ENCODE measurements at regions not wholly inside any gene's neighbourhood (a gene's known extent, or its start where the extent isn't known, plus 50 kb on each side); places are given as distances from the start of the nearest gene placed in this dataset.

DNA sequence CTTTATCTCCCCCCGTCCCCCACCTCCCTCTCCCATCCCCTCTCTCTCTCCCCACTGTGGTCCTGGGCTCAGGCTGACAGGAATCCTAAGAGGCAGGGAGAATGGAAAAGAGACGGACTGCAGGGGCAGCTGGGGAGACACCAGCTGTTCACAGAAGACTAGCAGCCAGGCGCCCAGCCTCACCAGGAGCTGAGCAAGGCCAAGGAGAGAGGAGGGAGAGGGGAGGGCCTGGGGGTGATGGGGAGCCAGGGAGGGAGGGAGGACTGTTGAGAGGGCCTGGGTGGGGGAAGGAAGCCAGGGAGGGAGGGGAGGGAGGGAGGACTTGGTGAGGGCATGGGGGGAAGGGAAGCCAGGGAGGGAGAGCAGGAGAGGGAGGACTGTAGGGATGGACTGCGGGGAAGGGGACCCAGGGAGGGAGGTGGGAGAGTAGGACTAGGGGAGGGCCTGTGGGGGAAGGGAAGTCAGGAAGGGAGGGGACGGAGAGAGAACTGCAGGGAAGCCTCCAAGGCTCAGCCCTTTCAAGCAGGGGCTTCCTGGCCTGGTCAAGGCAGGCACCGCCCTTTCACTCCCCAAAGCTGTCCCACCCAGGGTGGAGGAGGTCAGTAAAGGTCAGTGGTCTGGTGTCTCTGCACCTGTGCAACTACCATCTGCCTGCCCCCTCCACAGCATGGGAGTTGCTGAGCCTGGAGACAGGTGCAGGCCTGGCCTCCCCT, 517.7 kb upstream of the MYT1L start:
- no peaks in the 10 kb centered on the region for H3K4me1 Mint-ChIP-seq
- no peak for ATAC-seq
- H3K9me3 Mint-ChIP-seq = no peaks in the 10 kb centered on the region
- H3K36me3 Mint-ChIP-seq = no peaks in the 10 kb centered on the region
- H3K27me3 Mint-ChIP-seq = peaks cover 0 to 6% (median 0%) of the 10 kb centered on the region in 5 donors
- H3K4me3 Mint-ChIP-seq = no peak overlapping the region
- DNase-seq = no peak
- no peak overlapping the region for H3K27ac Mint-ChIP-seq
- POLR2A ChIA-PET = no interaction called here

DNA sequence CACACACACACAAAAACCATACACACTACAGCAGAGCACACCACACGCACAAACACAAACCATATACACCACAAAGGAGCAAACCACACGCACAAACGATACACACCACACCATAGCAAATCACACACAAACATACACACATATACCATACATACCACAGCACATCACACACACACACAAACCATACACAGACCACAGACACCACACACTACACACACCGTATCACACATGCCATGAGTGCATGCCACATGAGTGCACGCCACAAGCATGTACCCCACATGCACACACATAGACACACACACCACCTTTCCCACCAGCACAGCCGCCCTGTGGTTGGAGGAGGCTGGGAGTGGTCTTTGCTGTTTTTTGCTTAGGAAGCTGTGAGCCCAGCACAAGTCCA, 517.1 kb upstream of the MYT1L start:
- no peak for ATAC-seq
- Mint-ChIP-seq H3K4me1 (no peaks in the 10 kb centered on the region), H3K9me3 (no peaks in the 10 kb centered on the region)

DNA sequence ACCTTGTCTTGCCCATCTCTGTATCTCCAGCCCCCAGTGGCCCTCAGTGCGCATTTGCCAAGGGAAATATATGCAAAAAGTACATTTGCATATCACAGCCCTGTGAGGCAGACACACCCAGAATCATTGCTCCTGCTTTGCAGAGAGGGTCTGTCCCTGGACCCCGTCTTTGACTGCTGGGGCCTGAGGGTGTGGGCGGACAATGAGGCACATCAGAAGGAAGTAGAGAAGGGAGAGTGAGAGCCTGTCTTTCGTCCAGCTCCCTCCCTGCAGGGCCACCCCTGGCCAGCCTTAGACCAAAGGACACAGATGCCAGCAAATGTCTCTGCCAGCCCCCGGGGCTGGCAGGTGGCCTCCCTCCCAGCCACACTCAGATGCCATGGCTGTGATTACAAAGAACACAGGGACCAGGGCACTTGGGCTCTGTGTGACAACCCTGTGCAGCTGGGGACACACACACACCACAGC, 516.2 kb upstream of the MYT1L start:
- DNase-seq = no peak
- POLR2A ChIA-PET = no interaction called here
- Mint-ChIP-seq H3K27ac (no peak overlapping the region), H3K4me3 (no peak overlapping the region), H3K9me3 (no peaks in the 10 kb centered on the region), H3K27me3 (peaks cover 0 to 6% (median 0%) of the 10 kb centered on the region in 5 donors), H3K4me1 (no peaks in the 10 kb centered on the region), H3K36me3 (no peaks in the 10 kb centered on the region)
- ATAC-seq = no peak

More for the DNA sequence above, 517.1 kb upstream of the MYT1L start:
- Mint-ChIP-seq H3K27me3 (peaks cover 0 to 6% (median 0%) of the 10 kb centered on the region in 5 donors), H3K27ac (no peak overlapping the region), H3K36me3 (no peaks in the 10 kb centered on the region), H3K4me3 (no peak overlapping the region)
- no peak for DNase-seq
- POLR2A ChIA-PET = no interaction called here

DNA sequence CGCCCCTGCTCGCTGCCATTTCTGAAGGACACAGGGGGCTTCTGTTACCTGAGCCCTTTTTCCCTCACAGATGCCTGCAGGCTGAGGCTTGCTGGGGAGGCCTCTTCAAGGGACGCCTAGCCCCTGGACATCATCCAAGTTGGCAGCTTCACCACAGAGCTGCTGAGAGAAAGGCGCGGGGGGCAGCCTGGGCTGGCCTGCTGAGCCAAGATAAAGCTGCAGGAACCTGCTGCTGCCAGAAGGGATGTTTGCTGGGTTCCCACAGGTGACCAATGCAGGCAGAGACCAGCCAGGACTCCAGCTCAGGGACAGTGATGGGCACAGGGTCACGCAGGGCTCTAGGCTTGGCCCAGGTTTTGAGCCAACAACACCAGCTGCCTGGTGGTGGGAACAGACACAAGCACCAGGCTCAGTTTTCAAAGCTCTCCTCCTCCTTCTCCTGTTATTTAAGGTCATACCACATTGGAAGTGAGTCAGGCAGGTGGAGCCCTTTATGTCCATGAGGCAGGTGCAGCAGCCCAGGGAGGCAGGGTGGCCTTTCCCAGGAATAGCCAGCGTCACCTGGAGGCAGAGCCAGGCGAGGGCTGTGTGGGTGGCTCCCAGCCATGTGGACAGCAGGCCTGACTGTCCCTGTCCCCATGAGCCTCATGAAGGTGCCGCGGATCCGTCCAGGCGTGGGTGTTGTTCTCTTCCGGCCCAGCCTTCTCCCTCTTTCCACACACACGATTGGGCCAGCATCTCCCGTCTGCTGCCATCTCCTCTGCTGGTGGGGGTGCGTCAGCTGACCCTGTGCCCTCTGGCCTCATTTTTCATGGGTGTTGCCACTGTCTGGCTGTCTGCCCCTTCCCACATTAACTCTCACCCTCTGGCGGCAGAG, 515.5 kb upstream of the MYT1L start:
- POLR2A ChIA-PET = no interaction called here
- Mint-ChIP-seq H3K4me1 (no peaks in the 10 kb centered on the region), H3K36me3 (no peaks in the 10 kb centered on the region), H3K27me3 (peaks cover 0 to 6% (median 0%) of the 10 kb centered on the region in 5 donors), H3K27ac (no peak overlapping the region), H3K4me3 (no peak overlapping the region), H3K9me3 (no peaks in the 10 kb centered on the region)
- DNase-seq (peak in 1 of 10 donors; percentile 50), ATAC-seq (no peak)

DNA sequence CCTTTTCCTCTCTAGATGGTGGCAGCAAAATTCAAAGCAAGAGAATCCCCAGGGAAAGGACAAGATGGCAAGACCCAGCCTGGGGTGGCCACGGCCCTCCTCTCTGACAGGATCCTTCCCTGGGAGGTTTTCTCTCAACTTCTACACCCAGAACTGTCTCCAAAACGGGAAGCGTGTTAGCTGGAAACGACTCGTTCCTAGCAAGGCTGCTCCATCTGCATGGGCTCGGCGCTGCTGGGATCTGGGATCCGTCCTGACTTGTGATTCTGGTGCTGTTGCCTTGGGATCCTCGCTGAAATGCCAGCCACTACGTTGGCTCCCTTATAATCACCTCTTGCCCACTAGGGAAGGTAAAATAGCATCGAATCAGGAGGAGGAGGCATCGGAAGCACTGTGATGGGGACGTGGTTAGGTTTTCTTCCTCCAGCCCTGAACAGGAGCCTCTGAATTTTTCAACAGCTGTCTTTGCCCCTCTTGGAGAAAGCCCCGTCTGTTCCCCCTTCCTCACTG, 514.8 kb upstream of the MYT1L start:
- no peak overlapping the region for H3K4me3 Mint-ChIP-seq
- POLR2A ChIA-PET = no interaction called here
- H3K27me3 Mint-ChIP-seq = peaks cover 0 to 6% (median 0%) of the 10 kb centered on the region in 5 donors
- H3K4me1 Mint-ChIP-seq = no peaks in the 10 kb centered on the region
- DNase-seq (peak in 1 of 10 donors; percentile 7), ATAC-seq (no peak)
- no peaks in the 10 kb centered on the region for H3K9me3 Mint-ChIP-seq
- H3K36me3 Mint-ChIP-seq = no peaks in the 10 kb centered on the region
- peak overlapping the region in 1 of 10 donors; percentile 67 for H3K27ac Mint-ChIP-seq

DNA sequence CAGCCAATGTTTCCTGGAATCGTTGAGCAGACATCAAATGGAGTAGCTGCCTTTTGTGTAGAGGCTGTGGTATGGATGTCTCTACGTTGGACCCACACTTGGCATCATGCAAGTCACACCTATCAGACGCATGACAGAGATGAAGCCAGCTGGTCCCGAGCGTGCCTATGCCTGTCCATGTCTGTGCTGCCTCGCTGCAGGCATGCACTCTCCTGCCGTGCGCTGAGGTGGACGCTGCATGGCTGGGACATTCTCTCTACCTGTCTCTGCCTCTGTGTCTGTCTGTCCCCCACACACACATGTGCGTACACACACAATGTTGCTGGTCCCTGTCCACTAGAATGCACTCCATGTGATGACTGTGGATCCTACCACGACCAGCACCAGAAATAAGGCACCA, 514.2 kb upstream of the MYT1L start:
- no peaks in the 10 kb centered on the region for H3K9me3 Mint-ChIP-seq
- POLR2A ChIA-PET = no interaction called here
- ATAC-seq (no peak), DNase-seq (peak in 1 of 10 donors; percentile 60)
- H3K36me3 Mint-ChIP-seq = no peaks in the 10 kb centered on the region
- H3K4me1 Mint-ChIP-seq = no peaks in the 10 kb centered on the region
- peak overlapping the region in 1 of 10 donors; percentile 67 for H3K27ac Mint-ChIP-seq
- H3K4me3 Mint-ChIP-seq = no peak overlapping the region
- H3K27me3 Mint-ChIP-seq = peaks cover 0 to 6% (median 0%) of the 10 kb centered on the region in 5 donors

DNA sequence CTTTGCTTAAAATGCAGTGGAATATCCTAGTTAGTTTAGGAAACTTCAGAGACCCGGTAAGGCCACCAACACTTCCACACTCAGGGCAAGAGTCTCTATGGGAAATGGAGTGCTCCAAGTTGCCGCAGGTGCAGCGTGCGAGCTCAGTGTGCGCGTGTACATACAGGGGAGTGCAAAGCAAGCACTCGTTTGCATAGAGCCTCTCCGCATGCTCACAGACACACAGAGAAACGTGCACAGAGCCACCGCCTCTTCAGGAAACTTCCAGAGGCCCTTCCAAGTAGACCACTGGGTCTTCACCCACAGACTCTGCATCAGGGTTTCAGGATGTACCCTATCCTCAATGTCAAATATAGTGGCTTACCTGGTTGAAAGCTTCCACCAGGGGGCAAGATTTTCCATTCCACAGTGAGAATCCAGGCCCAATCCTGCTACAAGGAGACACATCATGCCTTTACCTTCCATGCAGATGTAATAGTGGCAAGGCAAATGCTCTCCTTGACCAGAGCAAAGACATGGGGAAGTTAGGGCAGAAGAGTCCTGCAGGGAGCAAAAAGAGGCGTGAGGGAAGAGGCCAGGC, 513.0 kb upstream of the MYT1L start:
- Mint-ChIP-seq H3K27me3 (peaks cover 0 to 3% (median 0%) of the 10 kb centered on the region in 5 donors), H3K9me3 (no peaks in the 10 kb centered on the region), H3K27ac (peak overlapping the region in 1 of 10 donors; percentile 66), H3K4me3 (no peak overlapping the region), H3K4me1 (no peaks in the 10 kb centered on the region), H3K36me3 (no peaks in the 10 kb centered on the region)
- peak in 1 of 10 donors; percentile 26 for DNase-seq
- ATAC-seq = no peak
- POLR2A ChIA-PET = no interaction called here

DNA sequence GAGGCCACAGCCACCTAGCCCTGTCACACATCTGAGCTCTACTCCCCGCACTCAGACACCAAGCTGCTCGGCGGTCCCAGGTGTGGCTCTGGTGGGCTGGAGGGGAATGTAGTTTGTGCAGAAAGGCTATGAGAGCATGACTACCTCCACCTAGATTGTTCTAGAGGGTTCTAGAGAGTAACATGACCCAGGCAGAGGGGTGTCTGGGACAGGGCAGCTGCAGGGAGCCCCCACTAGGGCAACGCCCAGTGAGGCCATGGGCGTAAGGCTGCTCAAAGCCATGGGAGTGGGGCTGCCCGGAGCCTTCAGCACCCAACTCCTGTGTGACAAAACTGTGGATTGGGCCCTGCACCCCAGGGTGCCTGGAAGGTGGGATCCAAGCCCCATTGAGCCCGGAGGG, 511.4 kb upstream of the MYT1L start:
- DNase-seq = peak in 1 of 10 donors; percentile 56
- H3K27me3 Mint-ChIP-seq = peaks cover 0 to 14% (median 5%) of the 10 kb centered on the region in 5 donors
- no peak for ATAC-seq

DNA sequence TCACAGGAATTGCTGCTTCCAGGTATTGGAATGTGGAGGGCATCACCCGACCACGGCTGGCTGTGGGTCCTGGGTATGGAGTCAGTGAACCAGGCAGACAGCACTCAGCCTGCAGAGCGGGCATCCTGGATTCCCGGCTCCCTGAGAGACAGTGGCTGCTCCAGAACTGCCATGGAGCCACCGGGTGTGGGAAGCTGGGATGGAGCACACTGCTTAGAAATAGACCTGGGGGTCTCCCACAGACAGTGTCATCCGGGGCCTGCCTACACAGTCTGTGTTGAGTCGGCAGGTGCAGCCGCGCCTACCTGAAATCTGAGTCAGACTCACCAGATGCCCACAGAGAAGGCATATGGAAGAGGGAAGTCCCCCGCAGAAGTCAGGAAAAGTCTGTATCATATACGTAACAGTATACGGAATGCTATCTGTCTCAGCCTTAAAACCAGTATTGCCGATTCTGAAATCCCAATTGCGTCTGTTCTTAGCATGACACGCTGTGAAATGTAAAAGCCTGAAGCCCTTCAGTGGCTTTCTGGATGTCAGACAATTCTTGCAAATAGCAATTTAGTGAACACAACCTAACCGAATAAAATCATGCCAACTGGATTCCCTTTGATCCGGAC, 509.7 kb upstream of the MYT1L start:
- no peak overlapping the region for H3K4me3 Mint-ChIP-seq
- DNase-seq (peak in 1 of 10 donors; percentile 45), ATAC-seq (no peak)
- POLR2A ChIA-PET = no interaction called here
- H3K9me3 Mint-ChIP-seq = no peaks in the 10 kb centered on the region
- no peaks in the 10 kb centered on the region for H3K36me3 Mint-ChIP-seq
- H3K4me1 Mint-ChIP-seq = no peaks in the 10 kb centered on the region
- no peak overlapping the region for H3K27ac Mint-ChIP-seq
- peaks cover 0 to 14% (median 5%) of the 10 kb centered on the region in 5 donors for H3K27me3 Mint-ChIP-seq

More for the DNA sequence above, 511.4 kb upstream of the MYT1L start:
- Mint-ChIP-seq H3K36me3 (no peaks in the 10 kb centered on the region), H3K9me3 (no peaks in the 10 kb centered on the region), H3K4me3 (no peak overlapping the region), H3K4me1 (no peaks in the 10 kb centered on the region), H3K27ac (no peak overlapping the region)
- POLR2A ChIA-PET = no interaction called here

DNA sequence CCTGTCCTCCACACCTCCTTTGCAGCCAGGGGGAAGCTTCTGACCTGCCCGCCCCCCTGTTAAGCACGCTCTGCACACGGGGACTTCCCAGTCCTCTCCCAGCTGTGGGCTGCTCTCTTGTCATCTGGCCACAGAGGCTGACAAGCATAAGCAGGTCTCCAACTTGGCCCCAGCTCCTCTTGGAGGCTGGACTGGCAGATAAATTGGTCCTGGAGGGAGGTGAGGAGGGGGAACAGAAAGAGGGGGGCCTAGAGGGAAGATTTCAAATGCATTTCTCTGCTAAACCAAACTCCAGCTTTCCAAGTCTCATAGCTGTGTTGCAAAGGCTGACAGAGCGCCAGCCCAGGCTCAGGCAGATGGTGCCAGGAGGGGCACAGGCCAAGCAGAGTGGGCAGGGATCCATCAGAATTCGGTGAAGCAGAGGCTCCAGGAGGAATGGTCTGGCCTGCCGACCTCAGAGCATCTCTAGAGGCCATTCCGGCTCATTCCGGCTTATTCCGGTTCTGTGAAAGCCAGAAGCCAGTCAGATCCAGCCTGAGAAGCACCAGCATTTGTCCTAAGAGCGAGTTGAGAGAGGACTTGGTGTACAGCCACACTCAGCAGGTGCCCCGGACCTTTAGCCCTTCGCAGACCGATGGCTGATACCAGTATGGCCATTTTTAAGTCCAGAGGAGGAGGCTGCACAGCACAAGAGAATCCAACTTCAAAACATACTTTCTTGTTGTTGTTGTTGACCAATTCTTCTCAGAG, 508.9 kb upstream of the MYT1L start:
- no peaks in the 10 kb centered on the region for H3K36me3 Mint-ChIP-seq
- POLR2A ChIA-PET = no interaction called here
- H3K4me1 Mint-ChIP-seq = no peaks in the 10 kb centered on the region

DNA sequence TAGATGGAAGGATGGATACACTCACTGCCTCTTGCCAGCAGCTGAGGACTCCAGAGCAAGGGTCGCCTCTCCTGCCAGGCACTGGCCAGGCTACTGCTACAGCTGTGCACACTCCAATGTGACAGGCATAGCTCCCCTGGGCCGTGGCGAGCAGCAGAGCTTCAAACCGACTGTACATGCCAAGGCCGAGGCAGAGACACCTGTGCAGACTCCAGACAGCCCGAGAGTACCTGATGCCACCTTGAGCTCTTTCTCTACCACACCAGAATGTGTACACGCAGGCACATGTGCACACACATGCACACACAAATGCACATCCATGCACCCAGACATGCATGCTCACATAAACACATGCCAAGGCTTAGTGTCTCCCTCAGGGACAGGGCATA, 508.3 kb upstream of the MYT1L start:
- ATAC-seq = no peak
- H3K27me3 Mint-ChIP-seq = peaks cover 0 to 17% (median 3%) of the 10 kb centered on the region in 5 donors
- H3K9me3 Mint-ChIP-seq = no peaks in the 10 kb centered on the region
- POLR2A ChIA-PET = no interaction called here
- H3K27ac Mint-ChIP-seq = no peak overlapping the region
- no peaks in the 10 kb centered on the region for H3K4me1 Mint-ChIP-seq
- H3K4me3 Mint-ChIP-seq = no peak overlapping the region
- H3K36me3 Mint-ChIP-seq = no peaks in the 10 kb centered on the region
- DNase-seq = peak in 1 of 10 donors; percentile 58

More for the DNA sequence above, 508.9 kb upstream of the MYT1L start:
- ATAC-seq (no peak), DNase-seq (peak in 1 of 10 donors; percentile 35)
- no peak overlapping the region for H3K27ac Mint-ChIP-seq
- H3K27me3 Mint-ChIP-seq = peaks cover 0 to 17% (median 3%) of the 10 kb centered on the region in 5 donors
- H3K9me3 Mint-ChIP-seq = no peaks in the 10 kb centered on the region
- no peak overlapping the region for H3K4me3 Mint-ChIP-seq

DNA sequence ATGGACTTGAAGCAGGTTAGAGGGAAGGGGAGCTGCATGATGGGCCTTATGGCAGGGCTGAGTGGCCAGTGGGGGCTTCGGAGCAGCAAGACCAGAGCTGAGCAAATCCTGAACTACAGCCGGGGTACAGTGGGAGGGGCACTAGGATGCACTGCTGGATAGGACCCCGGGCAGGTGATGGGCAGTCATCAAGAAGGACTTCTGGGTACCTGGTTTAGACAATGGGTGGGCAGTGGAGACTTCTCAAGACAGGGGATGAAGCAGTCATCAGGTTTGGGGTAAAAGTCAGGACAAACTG, 507.4 kb upstream of the MYT1L start:
- no peak for ATAC-seq
- peaks cover 0 to 17% (median 3%) of the 10 kb centered on the region in 5 donors for H3K27me3 Mint-ChIP-seq

More for the DNA sequence above, 507.4 kb upstream of the MYT1L start:
- DNase-seq = peak in 1 of 10 donors; percentile 24
- Mint-ChIP-seq H3K4me1 (no peaks in the 10 kb centered on the region), H3K9me3 (no peaks in the 10 kb centered on the region), H3K4me3 (no peak overlapping the region), H3K36me3 (no peaks in the 10 kb centered on the region), H3K27ac (no peak overlapping the region)
- POLR2A ChIA-PET = no interaction called here

All from naive thymus-derived CD8-positive, alpha-beta T cell (primary cell).